ENCODE measurements at regions not wholly inside any gene's neighbourhood (a gene's known extent, or its start where the extent isn't known, plus 50 kb on each side); places are given as distances from the start of the nearest gene placed in this dataset.

DNA sequence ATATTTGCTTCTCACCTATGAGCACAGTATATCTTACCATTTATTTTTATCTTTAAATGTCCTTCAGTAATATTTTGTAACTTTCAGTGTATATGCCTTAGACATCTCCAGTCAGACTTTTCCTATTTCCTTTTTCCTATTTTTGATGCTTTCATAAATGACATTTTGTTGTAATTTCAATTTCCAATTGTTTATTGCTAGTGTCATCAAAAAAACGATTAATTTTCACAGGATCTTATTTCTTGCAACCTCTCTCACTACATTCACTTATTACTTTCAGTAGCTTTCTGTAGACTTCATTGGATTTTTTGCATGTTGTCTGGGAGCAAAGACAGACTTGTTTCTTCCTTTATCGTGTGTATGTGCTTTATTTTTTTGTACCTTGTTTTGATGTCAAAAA lies 602.4 kb downstream of the AJAP1 start:
- DNase-seq = no peak

DNA sequence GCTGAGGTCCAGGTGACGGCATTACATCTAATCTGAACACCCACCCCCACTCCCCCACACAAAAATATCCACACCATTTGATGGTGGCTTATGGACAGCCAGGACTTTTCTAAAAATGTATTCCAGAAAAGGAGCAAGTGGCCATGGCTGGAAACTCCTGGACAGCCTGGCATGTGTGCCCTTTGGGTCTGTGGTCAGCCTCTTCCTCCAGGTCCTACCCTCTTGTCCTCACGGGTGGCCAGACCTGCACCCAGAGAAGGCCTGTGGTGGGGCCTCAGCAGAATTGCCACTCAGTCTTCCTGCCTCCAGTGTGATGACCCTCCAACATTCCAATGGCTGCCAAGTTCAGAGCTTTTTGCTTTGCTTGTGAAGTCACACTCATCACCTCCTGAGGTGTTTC lies 600.6 kb downstream of the AJAP1 start:
- no peak for DNase-seq

DNA sequence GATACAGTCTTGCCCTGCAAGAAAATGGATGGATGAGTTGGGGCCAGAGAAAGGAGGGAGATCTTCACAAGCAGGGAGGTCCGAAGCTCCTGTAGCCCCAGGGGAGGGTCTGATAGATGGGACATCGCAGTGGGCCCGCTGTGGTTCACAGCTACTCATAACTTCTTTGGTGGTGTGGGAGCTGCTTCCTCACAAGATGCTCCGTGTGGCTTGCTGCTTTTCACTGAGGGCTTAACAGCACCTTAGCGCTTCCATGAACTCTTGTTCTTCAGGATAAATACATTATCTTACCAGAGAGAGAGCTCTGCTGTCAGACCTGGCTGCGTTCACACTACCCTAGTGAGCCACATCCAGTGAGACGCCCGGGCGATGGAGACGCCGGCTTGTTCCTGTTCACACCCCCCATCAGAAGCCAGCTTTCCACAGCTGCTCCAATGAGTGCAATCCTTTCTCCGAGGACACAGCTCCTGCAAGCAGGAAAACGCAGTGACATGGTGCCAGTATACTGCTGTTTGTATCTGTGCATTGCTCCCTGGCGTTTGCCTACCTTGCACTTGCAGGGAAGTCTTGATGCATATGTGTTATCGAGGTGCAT lies 599.8 kb downstream of the AJAP1 start:
- DNase-seq = no peak

DNA sequence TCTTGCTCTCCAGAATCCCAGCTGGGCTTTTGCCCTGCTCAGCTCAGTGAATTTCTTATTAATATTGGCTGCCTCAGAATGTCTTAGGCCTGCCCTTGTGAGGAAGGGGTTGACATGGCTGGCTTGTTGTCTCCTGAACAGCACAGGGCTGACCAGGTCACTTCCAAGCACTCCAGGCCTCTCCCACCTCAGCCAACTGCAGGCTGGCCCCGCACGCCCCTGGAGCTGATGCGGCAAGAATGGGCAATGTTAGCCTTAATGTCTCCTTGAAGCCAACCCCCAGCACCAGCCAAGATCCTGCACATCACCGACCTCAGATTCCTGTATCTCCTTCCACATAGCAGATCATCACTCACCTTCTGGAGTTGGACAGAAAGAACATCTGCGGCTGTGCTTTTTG lies 598.6 kb downstream of the AJAP1 start:
- DNase-seq = no peak

DNA sequence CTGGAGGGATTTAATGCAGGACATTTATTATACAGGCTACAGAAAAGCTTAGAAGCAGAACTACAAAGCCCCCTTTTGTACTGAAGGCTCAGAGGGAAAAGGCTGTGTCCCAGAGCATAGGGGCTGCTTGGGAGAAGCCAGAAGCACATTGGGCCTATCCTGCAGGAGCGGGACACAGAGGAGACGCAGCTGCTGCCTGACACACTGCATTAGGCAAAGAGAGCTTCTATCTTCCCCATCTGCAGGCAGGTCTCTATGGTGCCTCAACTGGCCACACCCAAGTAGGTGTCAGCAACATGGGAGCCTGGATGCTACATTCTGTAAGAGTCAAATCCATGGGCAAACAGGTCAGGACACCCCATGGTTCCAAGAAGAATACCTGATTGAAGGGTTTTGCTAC lies 595.9 kb downstream of the AJAP1 start:
- no peak for DNase-seq

DNA sequence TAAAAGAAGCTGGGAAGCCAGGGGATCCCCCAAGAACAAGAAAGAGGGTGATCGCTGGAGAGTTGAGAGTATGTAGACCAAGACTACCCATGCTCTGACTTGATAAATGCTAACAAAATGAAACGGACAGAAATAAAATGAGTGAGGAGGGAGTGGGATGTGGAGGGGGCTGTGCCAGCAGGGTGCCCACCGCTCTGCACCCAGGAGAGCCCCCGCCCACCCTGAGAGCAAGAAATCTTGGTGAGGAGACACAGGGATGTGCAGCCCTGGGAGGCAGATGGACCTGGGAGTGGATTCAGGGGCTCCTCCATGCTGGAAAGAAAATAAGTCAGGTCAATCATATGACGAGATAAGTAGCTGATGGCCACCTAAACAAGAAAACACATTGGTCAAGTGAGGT lies 590.9 kb downstream of the AJAP1 start:
- no peak for DNase-seq

DNA sequence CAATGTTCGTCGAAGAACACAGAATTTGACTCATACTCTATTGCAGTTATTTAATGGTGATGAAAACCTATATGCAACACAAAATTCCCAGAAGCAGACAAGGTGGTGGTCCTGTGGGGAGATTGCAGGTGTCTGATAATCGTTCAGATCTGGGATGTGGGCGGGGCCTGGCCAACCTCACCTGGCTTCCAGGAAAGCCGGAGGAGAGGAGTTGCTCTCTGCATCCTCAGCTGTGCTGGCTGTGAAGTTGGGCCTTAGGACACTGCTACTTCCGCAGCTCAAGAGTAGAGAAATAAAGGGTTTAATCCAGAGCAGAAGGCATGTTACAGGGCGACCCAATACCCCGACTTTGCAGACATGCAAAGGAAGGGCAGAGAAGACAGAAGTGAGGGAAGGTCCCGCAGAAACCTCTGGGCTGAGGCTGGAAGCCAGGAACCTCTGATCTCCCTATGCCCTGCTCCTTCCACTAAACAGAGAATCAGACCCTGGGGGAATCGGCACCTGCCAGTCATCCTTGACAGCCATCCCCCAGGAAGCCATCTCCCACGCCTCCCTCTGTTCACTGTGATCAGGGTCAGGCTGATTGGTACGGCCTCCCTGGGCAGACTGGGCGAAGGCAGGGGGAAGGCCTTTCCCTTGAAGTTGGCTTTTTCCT lies 590.3 kb downstream of the AJAP1 start:
- DNase-seq = no peak

DNA sequence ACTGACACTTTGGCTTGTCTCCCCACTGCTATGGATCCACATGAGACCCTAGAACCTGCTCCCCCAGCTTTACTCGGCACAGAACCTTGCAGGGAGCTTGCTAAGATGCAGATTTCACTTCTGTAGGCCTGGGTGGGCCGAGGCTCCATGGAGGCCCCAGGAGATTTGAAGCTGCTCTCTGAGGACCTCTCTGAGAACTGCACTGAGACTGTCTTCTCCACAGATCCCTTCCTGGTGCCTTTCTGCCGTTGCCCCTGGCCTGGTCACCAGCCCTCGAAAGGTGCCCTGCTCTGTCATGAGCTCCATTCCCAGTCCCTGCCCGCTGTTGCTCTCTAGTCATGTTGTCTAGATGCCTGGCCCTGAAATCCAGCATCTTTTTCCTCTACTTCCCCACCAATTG lies 588.4 kb downstream of the AJAP1 start:
- DNase-seq = no peak

DNA sequence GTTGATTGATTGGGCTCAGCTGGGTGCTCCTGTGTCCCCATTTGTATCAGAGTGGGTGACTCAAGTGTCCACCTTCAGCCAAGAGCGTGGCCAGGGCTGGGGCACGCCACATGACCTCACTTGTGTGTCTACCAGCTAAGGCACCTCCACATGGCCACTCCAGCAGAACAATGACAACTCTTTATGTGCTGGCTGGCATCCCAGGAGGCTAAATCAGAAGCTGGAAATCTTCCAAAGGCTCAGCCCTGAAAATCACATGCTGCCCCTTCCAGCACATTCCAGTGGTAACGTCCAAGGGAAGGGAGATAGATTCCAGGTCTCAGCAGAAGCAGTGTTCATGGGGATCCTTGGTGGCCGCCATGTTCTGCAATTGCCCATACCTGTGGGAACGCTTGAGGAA lies 585.5 kb downstream of the AJAP1 start:
- DNase-seq = no peak

DNA sequence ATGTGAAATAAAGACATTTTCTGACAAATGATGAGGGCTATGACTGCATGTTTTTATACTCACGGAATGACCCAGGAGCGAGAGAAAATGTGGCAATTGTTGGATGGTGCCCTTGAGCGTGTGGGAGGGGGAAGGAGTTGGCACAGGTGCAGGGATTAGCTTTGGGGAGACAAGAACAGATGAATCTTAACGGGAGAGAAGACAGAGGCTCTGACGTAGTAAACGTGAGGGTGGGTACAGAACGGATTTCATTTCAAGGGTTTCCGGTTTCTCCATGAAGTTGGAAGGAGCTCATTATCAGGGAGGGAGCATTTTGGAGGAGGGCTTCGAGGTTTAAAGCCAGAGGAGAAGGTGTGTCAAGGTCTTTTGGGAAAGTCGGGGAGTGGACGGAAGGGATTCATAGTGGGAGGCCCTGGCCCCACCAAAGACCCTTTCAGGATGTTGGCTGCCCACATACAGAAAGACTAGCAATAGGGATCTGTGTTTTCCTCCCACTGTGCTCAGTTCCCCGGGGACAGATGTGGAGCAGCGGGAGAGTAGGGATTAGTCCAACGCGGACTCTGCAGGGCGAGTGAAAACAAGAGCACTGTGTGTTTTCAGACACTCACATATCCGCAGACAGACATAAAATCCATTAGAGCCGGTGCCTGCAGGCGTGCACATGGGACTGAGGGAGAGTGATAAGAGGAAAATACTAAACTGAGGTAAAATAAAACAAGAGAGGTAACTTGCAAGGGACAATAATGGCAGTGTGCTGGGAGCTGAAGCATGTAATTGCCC lies 584.1 kb downstream of the AJAP1 start:
- DNase-seq = no peak

DNA sequence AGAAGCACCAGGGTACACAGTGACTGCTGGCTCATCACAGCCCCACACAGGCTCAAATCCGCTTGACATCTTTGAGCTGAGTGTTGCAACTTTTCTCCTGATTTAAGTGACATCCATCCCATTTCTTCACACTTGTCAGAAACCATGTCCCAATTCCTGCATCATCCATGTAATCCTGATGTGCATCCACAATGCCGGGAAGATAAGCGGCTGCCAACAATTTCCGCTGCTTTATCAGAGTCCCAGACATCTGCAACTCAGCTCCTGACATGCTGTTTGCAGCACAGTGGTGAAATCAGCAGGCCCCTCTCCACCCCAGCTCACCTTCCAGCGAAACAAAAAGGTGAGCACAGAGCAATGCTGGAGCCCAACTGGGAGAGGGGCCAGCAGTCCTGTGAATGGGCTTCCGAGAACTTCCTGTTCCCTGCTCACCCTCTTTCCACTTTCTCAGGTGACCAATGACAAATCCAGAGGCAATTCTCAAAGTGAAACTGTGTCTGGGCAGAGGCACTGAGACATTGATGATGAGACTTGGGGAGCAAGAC lies 581.0 kb downstream of the AJAP1 start:
- DNase-seq = no peak

DNA sequence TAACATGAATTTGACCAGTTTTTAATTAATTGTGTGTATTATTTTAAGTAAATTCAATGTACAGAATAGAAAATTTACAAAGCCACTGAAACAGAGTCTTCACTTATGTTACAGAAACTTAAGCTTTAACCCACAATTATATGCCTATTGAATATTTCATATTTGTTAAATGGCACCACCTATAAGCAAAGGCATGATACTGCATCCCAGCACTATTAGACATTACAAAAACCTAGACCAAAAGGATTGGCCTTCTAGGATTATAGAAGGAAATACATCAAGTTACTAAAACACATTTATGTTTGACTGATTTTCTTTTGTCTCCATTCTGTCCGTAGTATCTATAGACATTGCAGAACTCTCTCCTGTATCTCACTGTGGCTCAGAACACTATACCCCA lies 578.1 kb downstream of the AJAP1 start:
- DNase-seq = no peak

DNA sequence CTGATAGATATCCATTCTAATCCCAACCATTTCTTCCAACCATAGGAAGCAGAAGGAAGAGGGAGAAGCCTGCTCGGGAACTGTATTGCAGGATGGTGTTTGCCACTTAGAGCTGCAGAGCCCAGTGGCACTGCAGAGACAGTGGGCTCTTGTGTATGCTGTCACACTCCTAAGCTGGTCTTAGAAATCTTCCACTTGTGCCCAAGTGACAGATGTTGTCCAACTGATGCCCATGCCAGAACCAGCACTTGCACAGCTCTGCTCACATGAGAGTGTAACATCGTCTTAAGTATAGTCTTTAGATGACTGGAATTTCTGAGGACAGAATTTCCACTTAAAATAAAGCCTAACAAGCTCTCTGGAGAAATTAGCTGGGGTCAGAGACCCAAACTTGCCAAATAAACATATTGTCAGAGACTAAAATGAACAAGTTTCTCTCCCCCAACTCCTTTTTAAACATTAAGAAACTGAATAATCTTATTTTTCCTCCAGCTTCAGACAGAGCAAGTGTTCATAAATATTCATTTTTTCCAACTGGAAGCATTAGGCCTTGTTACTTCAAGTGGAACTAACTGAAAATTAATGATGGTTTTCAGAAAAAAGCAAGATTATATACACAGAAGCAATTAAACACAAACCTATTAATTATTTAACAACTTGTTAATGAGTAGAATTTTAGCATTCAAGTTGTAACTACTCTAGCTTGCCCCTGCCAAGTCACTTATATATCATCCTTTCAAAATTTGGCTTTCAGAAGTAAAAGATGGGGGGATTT lies 577.3 kb downstream of the AJAP1 start:
- no peak for DNase-seq

DNA sequence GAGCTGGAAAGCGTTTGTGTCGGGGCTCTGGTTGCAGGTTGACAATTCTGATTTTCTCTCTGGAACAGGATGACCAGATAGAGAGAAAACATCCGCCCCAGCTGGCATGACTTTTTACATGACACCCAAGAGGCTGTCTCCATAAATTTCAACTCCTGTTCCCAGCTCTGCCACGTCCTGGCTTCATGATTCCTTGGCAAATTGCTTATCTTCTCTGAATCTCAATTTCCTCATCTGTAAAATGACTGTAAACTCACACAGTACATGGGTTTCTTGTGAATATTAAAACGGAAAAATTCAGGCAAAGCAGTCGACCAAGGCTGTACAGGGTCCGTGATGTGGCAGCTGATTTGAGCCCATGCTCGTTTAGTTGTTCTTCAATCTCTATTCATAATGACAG lies 572.7 kb downstream of the AJAP1 start:
- no peak for DNase-seq

DNA sequence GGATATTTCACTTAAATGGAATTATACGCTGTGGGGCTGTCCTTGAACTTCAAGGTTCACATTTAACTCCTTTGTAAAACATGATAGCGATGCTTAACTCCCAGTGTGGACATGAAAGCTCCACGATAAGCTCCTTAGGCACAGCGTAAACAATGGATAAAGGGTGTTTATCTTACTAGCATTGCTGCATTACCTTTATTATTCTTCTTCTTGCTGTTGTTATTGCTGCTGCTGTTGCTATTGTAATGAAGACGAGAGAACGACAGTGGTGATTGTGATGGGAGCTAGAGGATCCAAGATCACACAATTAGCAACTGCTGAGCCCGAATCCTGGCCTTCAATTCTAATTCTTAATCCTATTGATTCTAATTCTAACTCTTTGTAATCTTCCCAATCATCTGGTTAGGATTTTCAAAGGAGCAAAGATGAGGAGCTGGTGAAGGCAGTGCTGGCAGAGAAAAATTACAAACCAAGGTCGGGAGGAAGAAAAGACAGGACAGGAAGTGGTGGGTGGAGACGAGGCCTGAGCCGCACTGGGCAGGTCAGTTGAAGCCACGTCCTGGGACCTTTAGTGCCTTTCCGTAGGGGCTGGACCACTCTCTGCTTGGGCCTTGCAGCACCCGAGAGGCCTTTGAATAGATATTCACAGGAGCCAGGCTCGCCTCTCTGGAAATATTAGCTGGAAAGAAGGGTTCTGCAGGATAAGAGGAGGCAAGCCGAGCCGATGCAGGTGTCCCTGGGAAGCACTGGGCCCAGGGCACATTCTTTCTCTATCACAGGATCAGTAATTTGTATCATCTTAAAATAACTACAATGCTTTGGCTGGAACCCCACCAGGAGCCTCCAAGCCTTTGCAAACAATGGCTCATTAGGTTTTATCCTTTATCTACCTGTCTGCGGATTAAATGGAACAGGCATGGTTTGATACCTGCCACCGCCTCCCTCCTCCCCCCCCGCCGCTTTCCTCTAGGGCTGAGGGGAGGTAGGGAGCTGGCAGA lies 571.6 kb downstream of the AJAP1 start:
- DNase-seq = no peak

DNA sequence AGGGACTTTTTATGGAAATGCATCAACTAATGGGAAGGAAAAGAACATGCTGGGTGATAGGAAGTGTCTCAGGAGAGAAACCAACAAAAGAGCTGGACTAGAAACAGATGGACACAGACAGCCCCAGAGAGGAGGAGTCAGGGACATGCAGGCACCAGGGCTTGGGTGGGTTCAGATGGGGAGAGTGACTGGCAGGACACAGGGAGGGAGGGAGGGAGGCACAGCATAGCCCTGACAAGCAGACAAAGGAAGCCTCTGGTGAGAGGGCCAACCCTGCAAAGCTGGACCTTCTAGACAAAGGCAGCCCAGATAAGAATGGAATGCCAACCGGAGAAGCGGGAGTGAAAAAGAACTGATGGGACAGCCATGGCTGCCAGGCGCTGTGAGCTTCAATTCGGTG lies 568.8 kb downstream of the AJAP1 start:
- no peak for DNase-seq

DNA sequence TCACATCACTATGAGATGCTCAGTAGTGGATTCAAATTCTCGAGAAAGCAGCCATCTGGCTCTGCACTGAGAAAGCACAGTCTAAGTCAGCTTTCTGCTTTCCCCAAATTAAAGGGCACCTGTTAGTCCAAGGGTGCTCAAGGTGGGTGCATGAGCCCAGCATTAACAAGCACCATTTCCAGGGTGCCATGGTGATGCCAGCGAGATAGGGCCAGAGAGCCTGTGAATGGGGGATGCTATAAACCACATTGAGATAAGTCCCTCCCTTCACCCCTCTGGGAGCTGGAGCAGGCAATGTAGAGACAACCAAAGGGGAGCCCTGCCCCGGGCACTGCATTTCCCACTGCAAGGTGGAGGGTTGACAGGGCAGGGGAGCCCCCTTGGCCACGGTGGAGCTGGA lies 568.2 kb downstream of the AJAP1 start:
- DNase-seq = no peak

DNA sequence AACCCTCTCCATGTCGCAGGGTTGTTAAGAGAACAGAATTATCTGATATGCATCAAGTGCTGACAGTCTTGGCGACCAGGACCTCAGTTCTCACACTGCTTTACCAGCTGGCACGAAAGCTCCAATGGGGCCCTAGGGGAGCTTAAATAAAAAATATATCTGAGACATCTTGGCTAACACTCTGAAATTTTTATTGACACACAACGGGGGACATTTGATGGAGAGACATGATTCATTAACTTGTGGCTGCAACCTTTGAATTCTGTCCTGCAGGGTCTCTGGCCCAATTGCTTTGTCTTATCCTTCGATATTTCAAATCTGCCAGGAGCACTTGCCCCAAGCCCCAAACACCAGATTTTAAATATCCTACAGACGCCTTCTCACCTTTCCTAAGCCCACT lies 567.0 kb downstream of the AJAP1 start:
- DNase-seq = no peak

DNA sequence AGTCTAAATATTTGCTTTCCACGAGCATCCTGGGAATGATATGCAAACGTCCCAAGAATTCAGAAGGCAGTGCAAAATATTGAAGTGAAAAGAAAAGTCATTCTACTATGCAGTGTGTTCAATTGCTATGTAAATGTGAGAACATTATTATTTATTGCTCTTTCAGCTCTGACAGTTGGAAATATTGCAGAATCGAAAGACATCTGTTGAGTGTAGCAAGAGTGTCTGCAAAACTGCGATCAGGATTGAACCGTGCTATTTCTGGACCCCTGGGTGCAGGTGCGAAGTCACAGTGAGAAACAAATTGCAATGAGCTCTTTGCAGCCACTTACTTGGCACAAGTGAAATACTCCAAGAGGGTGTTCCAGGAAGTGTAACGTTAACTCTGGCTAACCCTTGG lies 566.4 kb downstream of the AJAP1 start:
- no peak for DNase-seq

DNA sequence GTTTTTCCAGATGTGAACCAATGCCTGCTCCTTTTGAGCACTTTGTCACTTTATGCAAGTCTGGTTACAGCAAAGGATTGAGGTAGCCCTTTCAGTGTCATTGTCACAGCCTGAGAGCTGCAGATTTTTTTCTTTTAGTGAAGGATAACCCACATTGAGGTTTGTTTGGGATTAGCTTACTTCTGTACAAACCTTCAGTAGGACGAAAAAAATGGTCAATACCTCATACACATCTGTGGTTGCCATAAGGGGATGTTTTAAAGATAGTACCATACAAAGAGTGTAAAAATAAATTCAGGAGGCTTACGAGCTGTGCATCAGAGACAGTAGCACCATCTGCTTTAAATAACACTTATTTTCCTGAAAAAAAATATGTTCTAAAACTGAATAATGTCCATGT lies 566.0 kb downstream of the AJAP1 start:
- DNase-seq = no peak

DNA sequence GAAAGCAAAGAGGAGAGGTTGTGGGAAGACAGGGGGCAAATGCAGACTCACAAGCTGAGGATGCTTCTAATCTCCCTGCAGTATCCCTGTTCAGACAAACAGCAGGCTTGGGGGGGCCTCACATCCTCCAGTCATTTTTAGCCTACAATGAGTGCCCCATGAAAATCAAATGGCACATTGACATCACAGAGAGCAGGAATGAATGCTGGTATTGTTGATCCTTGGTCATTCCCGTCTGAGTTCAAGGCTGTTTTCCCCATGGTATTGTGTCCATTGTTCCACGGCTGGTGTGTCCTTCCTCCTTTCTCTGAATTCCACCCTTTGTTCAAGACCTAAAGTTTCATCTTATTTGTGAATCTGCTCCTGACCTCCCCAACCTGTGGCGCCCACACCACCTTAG lies 545.6 kb downstream of the AJAP1 start:
- DNase-seq = no peak

DNA sequence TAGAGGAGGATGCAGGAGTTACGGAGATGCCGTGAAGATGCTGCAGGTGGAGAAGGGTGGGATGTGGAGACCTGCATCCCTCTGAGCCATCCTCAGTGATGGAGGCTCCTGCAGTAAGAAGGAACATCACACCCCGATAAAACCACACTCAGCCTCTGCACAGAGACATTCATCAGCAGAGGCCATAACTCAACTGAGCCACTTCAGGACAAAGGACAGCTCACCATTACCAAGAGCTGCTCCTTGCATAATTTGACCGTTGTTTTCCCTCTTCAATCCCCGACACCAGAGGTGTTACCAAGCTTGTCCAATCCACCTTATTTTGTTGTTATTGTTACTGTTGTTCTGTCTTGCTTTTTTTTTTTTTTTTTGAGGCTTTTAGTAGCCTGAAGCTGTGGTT lies 543.9 kb downstream of the AJAP1 start:
- no peak for DNase-seq
